ENCODE measurements at regions not wholly inside any gene's neighbourhood (a gene's known extent, or its start where the extent isn't known, plus 50 kb on each side); places are given as distances from the start of the nearest gene placed in this dataset.

DNA sequence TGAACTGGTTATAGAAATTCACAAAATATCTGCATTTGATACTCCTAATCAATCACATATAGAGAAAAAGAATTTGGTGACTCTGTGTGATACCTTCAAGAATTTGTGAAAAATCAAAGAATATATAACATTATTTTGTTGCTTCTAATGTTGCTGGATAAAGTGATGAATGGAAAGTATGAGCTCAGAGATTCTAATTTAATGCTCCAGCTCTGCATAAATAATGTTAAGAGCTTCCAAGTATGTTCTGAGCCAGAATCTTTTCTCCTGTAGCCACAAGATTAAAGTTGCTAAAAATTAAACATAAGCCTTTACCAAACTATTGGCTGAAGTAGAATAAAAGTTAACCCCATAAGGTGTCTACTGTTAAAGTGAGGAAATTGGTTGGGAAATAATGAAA, 294.7 kb upstream of the CT83 start:
- Histone ChIP-seq H3K4ac (ENCODE audit: low read depth, low read length) (no peak overlapping the region), H3K27ac (ENCODE audit: insufficient read length, low read depth, low read length) (no peak overlapping the region), H2AK5ac (ENCODE audit: insufficient read length, low read length) (no peak overlapping the region), H3K4me2 (ENCODE audit: insufficient read depth, insufficient read length, low read length) (no peak overlapping the region), H2BK120ac (ENCODE audit: low read depth, low read length, poor library complexity, severe bottlenecking) (no peak overlapping the region), H2BK5ac (ENCODE audit: insufficient read length, low read length) (no peak overlapping the region), H3K18ac (ENCODE audit: insufficient read length, low read depth, low read length) (no peak overlapping the region), H3K9me3 (ENCODE audit: control insufficient read depth, low read depth, low read length) (no peaks in the 10 kb centered on the region), H3K4me1 (ENCODE audit: insufficient read depth, low read length) (no peaks in the 10 kb centered on the region), H3K56ac (ENCODE audit: insufficient read length, low read depth, low read length) (no peak overlapping the region), H3K23me2 (ENCODE audit: insufficient read length, low read depth, low read length, poor library complexity, severe bottlenecking) (no peaks in the 10 kb centered on the region), H2BK15ac (ENCODE audit: low read depth, low read length) (no peak overlapping the region), H4K91ac (ENCODE audit: insufficient read length, low read depth, low read length) (no peak overlapping the region), H3T11ph (ENCODE audit: low read length) (no peak overlapping the region), H2BK12ac (ENCODE audit: insufficient read length, low read depth, low read length) (no peak overlapping the region), H3K79me2 (ENCODE audit: insufficient read depth, low read length) (no peaks in the 10 kb centered on the region), H2BK20ac (ENCODE audit: low read depth, low read length, poor library complexity, severe bottlenecking) (no peak overlapping the region), H4K5ac (ENCODE audit: insufficient read length, low read depth, low read length) (no peak overlapping the region), H4K8ac (replicated peaks; ENCODE audit: insufficient read length, low read depth, low read length) (no peak overlapping the region), H3K23ac (ENCODE audit: insufficient read length, low read depth, low read length) (no peak overlapping the region), H3K27me3 (ENCODE audit: insufficient read depth, low read length) (no peaks in the 10 kb centered on the region), H3K14ac (ENCODE audit: insufficient read depth, low read length) (no peak overlapping the region), H3K79me1 (ENCODE audit: insufficient read depth, low read depth, low read length, poor library complexity, severe bottlenecking) (no peaks in the 10 kb centered on the region), H4K20me1 (ENCODE audit: control insufficient read depth, insufficient read depth, insufficient read length) (no peaks in the 10 kb centered on the region), H3K9ac (ENCODE audit: extremely low read depth, insufficient read length, low read length) (no peak overlapping the region), H2AFZ (ENCODE audit: low read length) (no peak overlapping the region)
- no peak for TF ChIP-seq CTCF (conservative IDR thresholded peaks at IDR 0.05)
- Mint-ChIP-seq H3K36me3 (ENCODE audit: insufficient read depth in 1 of 3, low read depth in 3 of 3) (peaks cover 0 to 1% (median 0%) of the 10 kb centered on the region in 3 experiments; a peak in 2 of 7 replicates), H3K4me1 (peaks cover 3 to 4% of the 10 kb centered on the region in 2 experiments), H3K9me3 (peaks cover 0 to 3% of the 10 kb centered on the region in 2 experiments; a peak in 1 of 5 replicates), H3K27me3 (ENCODE audit: low read depth) (no peaks in the 10 kb centered on the region), H3K4me3 (no peak overlapping the region), H3K27ac (no peak overlapping the region)
- DNase-seq: no peak
